SK-N-SH treated with all-trans-retinoic acid at 6 μM for 48 hours (cell line): ENCODE measurements at regions not wholly inside any gene's neighbourhood (a gene's known extent, or its start where the extent isn't known, plus 50 kb on each side); places are given as distances from the start of the nearest gene placed in this dataset.

Experiments used
- ATAC-seq: fragments of 200-7000 bp; cut with Tn5 transposase; 3 replicates; pipeline ENCODE4 v1.9.1; 2020; ENCODE audit warnings: mild to moderate bottlenecking, moderate library complexity
- ARNTL ChIP-seq: fragments of 450-650 bp; formaldehyde crosslinking; IDR thresholded peaks from 2 replicates; pipeline ENCODE4 v1.5.0; 2020; ENCODE audit warnings: low read depth, mild to moderate bottlenecking, moderate library complexity, borderline replicate concordance
- BACH2 ChIP-seq: fragments of 250-450 bp; sonication (Bioruptor Pico); IDR thresholded peaks from 2 replicates; pipeline ENCODE4 v1.9.0; 2021; ENCODE audit warnings: mild to moderate bottlenecking, borderline replicate concordance
- CSDC2 ChIP-seq: fragments of 250-450 bp; sonication (Bioruptor Pico); IDR thresholded peaks from 2 replicates; pipeline ENCODE4 v1.5.0; 2020; ENCODE audit warnings: mild to moderate bottlenecking, moderate library complexity
- ESRRG ChIP-seq: fragments of 250-450 bp; sonication (Bioruptor Pico); IDR thresholded peaks from 2 replicates; pipeline ENCODE4 v1.6.1; 2021; ENCODE audit warnings: mild to moderate bottlenecking
- GLIS3 ChIP-seq: fragments of 250-450 bp; sonication (Bioruptor Pico); IDR thresholded peaks from 2 replicates; pipeline ENCODE4 v1.5.0; 2020; ENCODE audit warnings: mild to moderate bottlenecking, moderate library complexity
- ISL1 ChIP-seq: fragments of 250-450 bp; sonication (Bioruptor Pico); IDR thresholded peaks from 2 replicates; pipeline ENCODE4 v2.1.2; 2022; ENCODE audit warnings: mild to moderate bottlenecking, moderate library complexity
- OSR1 ChIP-seq: fragments of 250-450 bp; sonication (Bioruptor Pico); IDR thresholded peaks from 2 replicates; pipeline ENCODE4 v1.8.0; 2022; ENCODE audit warnings: moderate library complexity, mild to moderate bottlenecking, inconsistent platforms
- PPARA ChIP-seq: fragments of 250-450 bp; sonication (Bioruptor Pico); IDR thresholded peaks from 2 replicates; pipeline ENCODE4 v1.5.0; 2020; ENCODE audit warnings: mild to moderate bottlenecking, borderline replicate concordance
- RARB ChIP-seq: fragments of 250-450 bp; sonication (Bioruptor Pico); IDR thresholded peaks from 2 replicates; pipeline ENCODE4 v1.8.0; 2021; ENCODE audit warnings: mild to moderate bottlenecking, moderate library complexity
- TCF4 ChIP-seq: fragments of 250-450 bp; sonication (Bioruptor Pico); IDR thresholded peaks from 2 replicates; pipeline ENCODE4 v1.8.0; 2021; ENCODE audit warnings: mild to moderate bottlenecking, moderate library complexity, borderline replicate concordance
- TOX ChIP-seq: fragments of 250-450 bp; sonication (Bioruptor Pico); IDR thresholded peaks from 2 replicates; pipeline ENCODE4 v1.8.0; 2021; ENCODE audit warnings: mild to moderate bottlenecking, moderate library complexity, borderline replicate concordance
- ZC3H10 ChIP-seq: fragments of 250-450 bp; sonication (Bioruptor Pico); IDR thresholded peaks from 2 replicates; pipeline ENCODE4 v1.5.1; 2021; ENCODE audit warnings: mild to moderate bottlenecking, moderate library complexity
- ZFP3 ChIP-seq: fragments of 250-450 bp; sonication (Bioruptor Pico); IDR thresholded peaks from 2 replicates; pipeline ENCODE4 v1.5.0; 2020; ENCODE audit warnings: mild to moderate bottlenecking, moderate library complexity
- ZNF565 ChIP-seq: fragments of 450-650 bp; formaldehyde crosslinking; conservative IDR thresholded peaks from 2 replicates; pipeline ENCODE4 v1.5.0; 2020; ENCODE audit warnings: low read depth, mild to moderate bottlenecking, moderate library complexity
- TF ChIP-seq, protein P1 (sequence below): fragments of 250-450 bp; sonication (Bioruptor Pico); IDR thresholded peaks from 2 replicates; pipeline ENCODE4 v1.5.0; 2020; ENCODE audit warnings: mild to moderate bottlenecking, moderate library complexity
- TF ChIP-seq, protein P2 (sequence below): fragments of 250-450 bp; sonication (Bioruptor Pico); IDR thresholded peaks from 2 replicates; pipeline ENCODE4 v1.5.1; 2021; ENCODE audit warnings: mild to moderate bottlenecking, moderate library complexity
- TF ChIP-seq, protein P3 (sequence below): fragments of 250-450 bp; sonication (Bioruptor Pico); IDR thresholded peaks from 2 replicates; pipeline ENCODE4 v1.8.0; 2021; ENCODE audit warnings: low read depth, mild to moderate bottlenecking, moderate library complexity, borderline replicate concordance
- TF ChIP-seq, protein P4 (sequence below): fragments of 250-450 bp; sonication (Bioruptor Pico); IDR thresholded peaks from 2 replicates; pipeline ENCODE4 v1.5.1; 2020; ENCODE audit warnings: low read depth, mild to moderate bottlenecking, moderate library complexity
- TF ChIP-seq, protein P5 (sequence below): fragments of 250-450 bp; sonication (Bioruptor Pico); IDR thresholded peaks from 2 replicates; pipeline ENCODE4 v1.8.0; 2020; ENCODE audit warnings: mild to moderate bottlenecking, moderate library complexity, borderline replicate concordance

DNA sequence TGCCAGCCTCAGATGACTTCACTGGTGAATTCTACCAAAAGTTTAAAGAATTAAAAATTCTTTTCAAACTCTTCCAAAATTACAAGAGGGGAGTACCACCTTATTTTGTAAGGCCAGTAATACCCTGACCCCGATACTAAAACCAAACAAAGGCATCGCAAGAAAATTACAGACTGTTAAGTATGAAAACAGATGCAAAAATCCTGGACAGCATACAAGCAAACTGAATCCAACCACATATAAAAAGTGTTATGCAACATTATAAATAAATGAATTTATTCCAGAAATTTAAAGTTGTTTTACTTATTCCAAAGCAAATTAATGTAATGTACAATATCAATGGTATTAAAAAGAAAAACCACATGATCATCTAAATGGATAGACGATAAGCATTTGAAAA, 873.6 kb upstream of the GJE1 start:
- no peak for ATAC-seq
- no peak for TF ChIP-seq TCF4
- TF ChIP-seq BACH2 = no peak
- no peak for TF ChIP-seq ZFP3 (CRISPR knock-in tag)
- TF ChIP-seq ZC3H10 (CRISPR knock-in tag) = no peak
- TF ChIP-seq TOX (CRISPR knock-in tag) = no peak
- no peak for TF ChIP-seq ARNTL (CRISPR knock-in tag)
- TF ChIP-seq, all 23 proteins: peak for 0

DNA sequence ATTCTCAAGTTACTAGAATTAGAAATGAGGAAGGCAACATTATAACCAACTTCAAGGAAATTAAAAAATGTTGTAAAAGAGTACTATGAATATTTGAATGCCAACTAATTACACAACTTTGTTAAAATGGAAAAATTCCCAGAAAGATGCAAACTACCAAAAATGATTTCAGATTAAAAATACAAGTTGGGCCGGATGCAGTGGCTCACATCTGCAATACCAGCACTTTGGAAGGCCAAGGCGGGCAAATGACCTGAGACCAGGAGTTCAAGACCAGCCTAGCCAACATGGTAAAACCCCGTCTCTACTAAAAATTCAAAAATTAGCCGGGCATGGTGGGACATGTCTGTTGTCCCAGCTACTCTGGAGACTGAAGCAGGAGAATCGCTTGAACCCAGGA, 874.2 kb upstream of the GJE1 start:
- TF ChIP-seq ZC3H10 (CRISPR knock-in tag) = no peak
- TF ChIP-seq, protein P1, sequence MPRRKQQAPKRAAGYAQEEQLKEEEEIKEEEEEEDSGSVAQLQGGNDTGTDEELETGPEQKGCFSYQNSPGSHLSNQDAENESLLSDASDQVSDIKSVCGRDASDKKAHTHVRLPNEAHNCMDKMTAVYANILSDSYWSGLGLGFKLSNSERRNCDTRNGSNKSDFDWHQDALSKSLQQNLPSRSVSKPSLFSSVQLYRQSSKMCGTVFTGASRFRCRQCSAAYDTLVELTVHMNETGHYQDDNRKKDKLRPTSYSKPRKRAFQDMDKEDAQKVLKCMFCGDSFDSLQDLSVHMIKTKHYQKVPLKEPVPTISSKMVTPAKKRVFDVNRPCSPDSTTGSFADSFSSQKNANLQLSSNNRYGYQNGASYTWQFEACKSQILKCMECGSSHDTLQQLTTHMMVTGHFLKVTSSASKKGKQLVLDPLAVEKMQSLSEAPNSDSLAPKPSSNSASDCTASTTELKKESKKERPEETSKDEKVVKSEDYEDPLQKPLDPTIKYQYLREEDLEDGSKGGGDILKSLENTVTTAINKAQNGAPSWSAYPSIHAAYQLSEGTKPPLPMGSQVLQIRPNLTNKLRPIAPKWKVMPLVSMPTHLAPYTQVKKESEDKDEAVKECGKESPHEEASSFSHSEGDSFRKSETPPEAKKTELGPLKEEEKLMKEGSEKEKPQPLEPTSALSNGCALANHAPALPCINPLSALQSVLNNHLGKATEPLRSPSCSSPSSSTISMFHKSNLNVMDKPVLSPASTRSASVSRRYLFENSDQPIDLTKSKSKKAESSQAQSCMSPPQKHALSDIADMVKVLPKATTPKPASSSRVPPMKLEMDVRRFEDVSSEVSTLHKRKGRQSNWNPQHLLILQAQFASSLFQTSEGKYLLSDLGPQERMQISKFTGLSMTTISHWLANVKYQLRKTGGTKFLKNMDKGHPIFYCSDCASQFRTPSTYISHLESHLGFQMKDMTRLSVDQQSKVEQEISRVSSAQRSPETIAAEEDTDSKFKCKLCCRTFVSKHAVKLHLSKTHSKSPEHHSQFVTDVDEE (CRISPR knock-in tag) = no peak
- TF ChIP-seq, protein P2, sequence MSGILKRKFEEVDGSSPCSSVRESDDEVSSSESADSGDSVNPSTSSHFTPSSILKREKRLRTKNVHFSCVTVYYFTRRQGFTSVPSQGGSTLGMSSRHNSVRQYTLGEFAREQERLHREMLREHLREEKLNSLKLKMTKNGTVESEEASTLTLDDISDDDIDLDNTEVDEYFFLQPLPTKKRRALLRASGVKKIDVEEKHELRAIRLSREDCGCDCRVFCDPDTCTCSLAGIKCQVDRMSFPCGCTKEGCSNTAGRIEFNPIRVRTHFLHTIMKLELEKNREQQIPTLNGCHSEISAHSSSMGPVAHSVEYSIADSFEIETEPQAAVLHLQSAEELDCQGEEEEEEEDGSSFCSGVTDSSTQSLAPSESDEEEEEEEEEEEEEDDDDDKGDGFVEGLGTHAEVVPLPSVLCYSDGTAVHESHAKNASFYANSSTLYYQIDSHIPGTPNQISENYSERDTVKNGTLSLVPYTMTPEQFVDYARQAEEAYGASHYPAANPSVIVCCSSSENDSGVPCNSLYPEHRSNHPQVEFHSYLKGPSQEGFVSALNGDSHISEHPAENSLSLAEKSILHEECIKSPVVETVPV (CRISPR knock-in tag) = no peak
- no peak for TF ChIP-seq OSR1
- TF ChIP-seq ZNF565 (CRISPR knock-in tag) = no peak
- TF ChIP-seq GLIS3 (CRISPR knock-in tag) = no peak
- TF ChIP-seq ESRRG (CRISPR knock-in tag) = no peak
- TF ChIP-seq TOX (CRISPR knock-in tag) = no peak
- TF ChIP-seq PPARA (CRISPR knock-in tag) = no peak
- TF ChIP-seq, protein P3, sequence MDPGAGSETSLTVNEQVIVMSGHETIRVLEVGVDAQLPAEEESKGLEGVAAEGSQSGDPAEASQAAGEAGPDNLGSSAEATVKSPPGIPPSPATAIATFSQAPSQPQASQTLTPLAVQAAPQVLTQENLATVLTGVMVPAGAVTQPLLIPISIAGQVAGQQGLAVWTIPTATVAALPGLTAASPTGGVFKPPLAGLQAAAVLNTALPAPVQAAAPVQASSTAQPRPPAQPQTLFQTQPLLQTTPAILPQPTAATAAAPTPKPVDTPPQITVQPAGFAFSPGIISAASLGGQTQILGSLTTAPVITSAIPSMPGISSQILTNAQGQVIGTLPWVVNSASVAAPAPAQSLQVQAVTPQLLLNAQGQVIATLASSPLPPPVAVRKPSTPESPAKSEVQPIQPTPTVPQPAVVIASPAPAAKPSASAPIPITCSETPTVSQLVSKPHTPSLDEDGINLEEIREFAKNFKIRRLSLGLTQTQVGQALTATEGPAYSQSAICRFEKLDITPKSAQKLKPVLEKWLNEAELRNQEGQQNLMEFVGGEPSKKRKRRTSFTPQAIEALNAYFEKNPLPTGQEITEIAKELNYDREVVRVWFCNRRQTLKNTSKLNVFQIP (CRISPR knock-in tag) = no peak
- no peak for TF ChIP-seq ZFP3 (CRISPR knock-in tag)
- no peak for TF ChIP-seq ISL1
- TF ChIP-seq CSDC2 = no peak
- TF ChIP-seq ARNTL (CRISPR knock-in tag) = no peak
- no peak for TF ChIP-seq TCF4
- TF ChIP-seq, protein P4, sequence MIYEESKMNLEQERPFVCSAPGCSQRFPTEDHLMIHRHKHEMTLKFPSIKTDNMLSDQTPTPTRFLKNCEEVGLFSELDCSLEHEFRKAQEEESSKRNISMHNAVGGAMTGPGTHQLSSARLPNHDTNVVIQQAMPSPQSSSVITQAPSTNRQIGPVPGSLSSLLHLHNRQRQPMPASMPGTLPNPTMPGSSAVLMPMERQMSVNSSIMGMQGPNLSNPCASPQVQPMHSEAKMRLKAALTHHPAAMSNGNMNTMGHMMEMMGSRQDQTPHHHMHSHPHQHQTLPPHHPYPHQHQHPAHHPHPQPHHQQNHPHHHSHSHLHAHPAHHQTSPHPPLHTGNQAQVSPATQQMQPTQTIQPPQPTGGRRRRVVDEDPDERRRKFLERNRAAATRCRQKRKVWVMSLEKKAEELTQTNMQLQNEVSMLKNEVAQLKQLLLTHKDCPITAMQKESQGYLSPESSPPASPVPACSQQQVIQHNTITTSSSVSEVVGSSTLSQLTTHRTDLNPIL (CRISPR knock-in tag) = no peak
- no peak for ATAC-seq

DNA sequence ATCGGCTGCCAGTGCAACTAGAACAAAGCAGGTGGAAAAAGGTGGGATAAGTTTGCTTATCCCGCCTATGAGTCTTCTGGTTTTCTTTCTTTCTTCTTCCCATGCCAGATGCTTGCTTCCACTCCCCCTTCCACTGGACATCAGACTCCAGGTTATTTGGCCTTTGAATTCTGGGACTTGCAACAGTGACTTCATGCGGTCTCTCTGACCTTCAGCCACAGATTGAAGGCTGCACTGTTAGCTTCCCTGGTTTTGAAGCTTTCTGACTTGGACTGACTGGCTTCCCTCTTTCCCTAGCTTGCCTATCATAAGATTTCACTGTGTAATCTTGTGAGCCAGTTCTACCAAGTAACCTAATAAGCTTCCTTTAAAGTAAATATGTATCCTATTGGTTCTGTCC, 878.4 kb upstream of the GJE1 start:
- ATAC-seq = peak; percentile 28; the same call in 1 of the 3 replicates
- TF ChIP-seq ZC3H10 (CRISPR knock-in tag) (no peak), TOX (CRISPR knock-in tag) (no peak), CSDC2 (no peak), GLIS3 (CRISPR knock-in tag) (no peak), BACH2 (no peak), ARNTL (CRISPR knock-in tag) (no peak), ZFP3 (CRISPR knock-in tag) (no peak), ISL1 (no peak), RARB (CRISPR knock-in tag) (no peak)
- TF ChIP-seq, protein P3 (CRISPR knock-in tag) = no peak
- TF ChIP-seq, protein P5, sequence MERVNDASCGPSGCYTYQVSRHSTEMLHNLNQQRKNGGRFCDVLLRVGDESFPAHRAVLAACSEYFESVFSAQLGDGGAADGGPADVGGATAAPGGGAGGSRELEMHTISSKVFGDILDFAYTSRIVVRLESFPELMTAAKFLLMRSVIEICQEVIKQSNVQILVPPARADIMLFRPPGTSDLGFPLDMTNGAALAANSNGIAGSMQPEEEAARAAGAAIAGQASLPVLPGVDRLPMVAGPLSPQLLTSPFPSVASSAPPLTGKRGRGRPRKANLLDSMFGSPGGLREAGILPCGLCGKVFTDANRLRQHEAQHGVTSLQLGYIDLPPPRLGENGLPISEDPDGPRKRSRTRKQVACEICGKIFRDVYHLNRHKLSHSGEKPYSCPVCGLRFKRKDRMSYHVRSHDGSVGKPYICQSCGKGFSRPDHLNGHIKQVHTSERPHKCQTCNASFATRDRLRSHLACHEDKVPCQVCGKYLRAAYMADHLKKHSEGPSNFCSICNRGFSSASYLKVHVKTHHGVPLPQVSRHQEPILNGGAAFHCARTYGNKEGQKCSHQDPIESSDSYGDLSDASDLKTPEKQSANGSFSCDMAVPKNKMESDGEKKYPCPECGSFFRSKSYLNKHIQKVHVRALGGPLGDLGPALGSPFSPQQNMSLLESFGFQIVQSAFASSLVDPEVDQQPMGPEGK (CRISPR knock-in tag) = no peak
- TF ChIP-seq, protein P1 (CRISPR knock-in tag) = no peak
